ENCODE measurements at regions not wholly inside any gene's neighbourhood (a gene's known extent, or its start where the extent isn't known, plus 50 kb on each side); places are given as distances from the start of the nearest gene placed in this dataset.

- no peaks in the 10 kb centered on the region for H3K4me1 ChIP-seq (ENCODE audit: control insufficient read depth in 1 of 2, insufficient read depth in 2 of 2, low read length in 2 of 2)
- H3K27ac ChIP-seq (ENCODE audit: low read depth, low read length), result no peak overlapping the region
- no peak overlapping the region for H2AFZ ChIP-seq (ENCODE audit: low read depth, low read length, poor library complexity, severe bottlenecking)
- CTCF ChIA-PET, result no interaction called here
- no TSS peak for BruUV-seq (replicated peaks)
- RAD21 ChIA-PET (ENCODE audit: low non-redundant PET in 1 of 2, low total read pairs in 2 of 2, uncharacterized antibody in 2 of 2, unreplicated experiment in 2 of 2), result no interaction called here
- TF ChIP-seq SP1 (IDR thresholded peaks at IDR 0.05; ENCODE audit: low read depth) (no peak), POLR2A (IDR thresholded peaks at IDR 0.05; ENCODE audit: borderline replicate concordance, extremely low read depth, insufficient read depth, insufficient read length) (no peak), ZFX (IDR thresholded peaks at IDR 0.05) (no peak), CTCF (IDR thresholded peaks at IDR 0.05 in 2 of 3, conservative IDR thresholded peaks at IDR 0.05 in 1 of 3; ENCODE audit: borderline replicate concordance in 1 of 3, insufficient read depth in 1 of 3, low read depth in 2 of 3, low read length in 2 of 3) (no peak), EZH2 (IDR thresholded peaks at IDR 0.05) (no peak), POLR2AphosphoS5 (IDR thresholded peaks at IDR 0.05; ENCODE audit: low read depth, low read length) (no peak)
- no peak overlapping the region for H3K4me2 ChIP-seq (ENCODE audit: low read length)
- no peaks in the 10 kb centered on the region for H3K36me3 ChIP-seq (ENCODE audit: control insufficient read depth in 1 of 2, insufficient read depth in 2 of 2, low read length in 2 of 2)
- no peaks in the 10 kb centered on the region for H3K9me3 ChIP-seq (ENCODE audit: control insufficient read depth in 1 of 2, insufficient read depth in 1 of 2, low read depth in 1 of 2, low read length in 2 of 2)
- no peaks in the 10 kb centered on the region for H4K20me1 ChIP-seq (ENCODE audit: insufficient read depth)
- no peak for DNase-seq (ENCODE audit: low read depth, low spot score)
- H3K79me2 ChIP-seq (ENCODE audit: insufficient read depth, low read length), result no peaks in the 10 kb centered on the region
- no peaks in the 10 kb centered on the region for H3K9me2 ChIP-seq (ENCODE audit: insufficient read depth)
- H3K9ac ChIP-seq (ENCODE audit: low read length), result no peak overlapping the region
- no peaks in the 10 kb centered on the region for H3K27me3 ChIP-seq (ENCODE audit: insufficient read depth, low read length)
- no peak for ATAC-seq
- intact Hi-C loops (cut with micrococcal nuclease), result no loop called here
- POLR2A ChIA-PET, result no interaction called here
- H3K4me3 ChIP-seq (replicated peaks in 1 of 2; ENCODE audit: low read depth in 1 of 2, low read length in 2 of 2), result no peak overlapping the region
Observed at GRCh38 chr4:180341926-180342325, 1901.3 kb upstream of the TENM3 start.

GRCh38 chr4:180350901-180351300 is 1892.3 kb upstream of the TENM3 start:
- CTCF ChIA-PET, result no interaction called here
- Histone ChIP-seq H3K9ac (ENCODE audit: low read length) (no peak overlapping the region), H3K27ac (ENCODE audit: low read depth, low read length) (no peak overlapping the region), H3K27me3 (ENCODE audit: insufficient read depth, low read length) (no peaks in the 10 kb centered on the region), H3K9me3 (ENCODE audit: control insufficient read depth in 1 of 2, insufficient read depth in 1 of 2, low read depth in 1 of 2, low read length in 2 of 2) (no peaks in the 10 kb centered on the region), H3K4me3 (replicated peaks in 1 of 2; ENCODE audit: low read depth in 1 of 2, low read length in 2 of 2) (no peak overlapping the region), H3K36me3 (ENCODE audit: control insufficient read depth in 1 of 2, insufficient read depth in 2 of 2, low read length in 2 of 2) (no peaks in the 10 kb centered on the region), H3K9me2 (ENCODE audit: insufficient read depth) (no peaks in the 10 kb centered on the region), H3K79me2 (ENCODE audit: insufficient read depth, low read length) (no peaks in the 10 kb centered on the region), H4K20me1 (ENCODE audit: insufficient read depth) (no peaks in the 10 kb centered on the region), H3K4me1 (ENCODE audit: control insufficient read depth in 1 of 2, insufficient read depth in 2 of 2, low read length in 2 of 2) (no peaks in the 10 kb centered on the region), H3K4me2 (ENCODE audit: low read length) (no peak overlapping the region), H2AFZ (ENCODE audit: low read depth, low read length, poor library complexity, severe bottlenecking) (no peak overlapping the region)
- ATAC-seq, result no peak
- RAD21 ChIA-PET (ENCODE audit: low non-redundant PET in 1 of 2, low total read pairs in 2 of 2, uncharacterized antibody in 2 of 2, unreplicated experiment in 2 of 2), result no interaction called here
- DNase-seq (ENCODE audit: low read depth, low spot score), result no peak
- intact Hi-C loops (cut with micrococcal nuclease), result no loop called here
- no TSS peak for BruUV-seq (replicated peaks)
- no peak for TF ChIP-seq EGR1 (IDR thresholded peaks at IDR 0.05; ENCODE audit: low read depth)
- no peak for TF ChIP-seq EZH2 (IDR thresholded peaks at IDR 0.05)
- no peak for TF ChIP-seq SIN3A (IDR thresholded peaks at IDR 0.05; ENCODE audit: low read depth)
- TF ChIP-seq YY1 (IDR thresholded peaks at IDR 0.05; ENCODE audit: extremely low read depth, insufficient replicate concordance, low read depth, low read length), result no peak
- TF ChIP-seq POLR2A (IDR thresholded peaks at IDR 0.05; ENCODE audit: borderline replicate concordance, extremely low read depth, insufficient read depth, insufficient read length), result no peak
- TF ChIP-seq POLR2AphosphoS5 (IDR thresholded peaks at IDR 0.05; ENCODE audit: low read depth, low read length), result no peak
- TF ChIP-seq TCF7L2 (IDR thresholded peaks at IDR 0.05; ENCODE audit: borderline replicate concordance, extremely low read depth, insufficient read depth, insufficient read length), result no peak
- TF ChIP-seq REST (IDR thresholded peaks at IDR 0.05; ENCODE audit: low read depth), result no peak
- no peak for TF ChIP-seq MAX (IDR thresholded peaks at IDR 0.05)
- no peak for TF ChIP-seq EZH2phosphoT487 (IDR thresholded peaks at IDR 0.05; ENCODE audit: borderline replicate concordance)
- no peak for TF ChIP-seq FOSL1 (IDR thresholded peaks at IDR 0.05; ENCODE audit: low read depth)
- no peak for TF ChIP-seq ELF1 (IDR thresholded peaks at IDR 0.05; ENCODE audit: borderline replicate concordance, low read depth)
- TF ChIP-seq SP1 (IDR thresholded peaks at IDR 0.05; ENCODE audit: low read depth), result no peak
- POLR2A ChIA-PET, result no interaction called here

Data from HCT116 (cell line).